Suprapubic skin (tissue), 3 donors: ENCODE measurements at regions not wholly inside any gene's neighbourhood (a gene's known extent, or its start where the extent isn't known, plus 50 kb on each side); places are given as distances from the start of the nearest gene placed in this dataset.

Experiments used
- POLR2A ChIP-seq, 2 donors: fragments of 450-650 bp; IDR thresholded peaks; one replicate each; pipeline ENCODE4 v1.6.1; 2017; ENCODE audit warnings: antibody characterized with exemption in 2 of 2, mild to moderate bottlenecking in 2 of 2, moderate library complexity in 2 of 2
- TF ChIP-seq, protein P1 (sequence below), 2 donors: fragments of 200-600 bp in 1 of 2; fragments of 450-650 bp in 1 of 2; sonication (generic) in 1 of 2; IDR thresholded peaks; one replicate each; pipeline ENCODE4 v1.5.1; 2016 to 2019; ENCODE audit warnings: antibody characterized with exemption in 2 of 2, mild to moderate bottlenecking in 1 of 2, moderate library complexity in 1 of 2

DNA sequence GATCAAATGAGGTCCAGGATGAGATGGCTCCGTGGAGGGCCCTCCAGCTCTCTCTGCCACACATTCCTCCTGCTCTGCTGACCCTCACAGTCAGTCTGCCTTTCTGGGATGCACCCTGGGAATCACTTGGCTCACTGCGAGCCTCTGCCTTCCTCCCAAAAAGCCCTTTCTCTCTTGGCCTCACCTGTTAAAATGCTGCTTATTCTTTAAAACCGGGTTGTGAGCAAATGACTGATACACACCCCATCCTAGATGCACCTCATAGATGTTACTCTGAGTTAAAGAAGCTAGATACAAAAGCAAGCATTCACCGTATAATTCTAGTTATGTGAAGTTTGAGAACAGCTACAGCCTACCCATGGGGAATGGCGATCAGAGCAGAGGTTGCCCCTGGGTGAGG, 167.7 kb upstream of the MYCN start:
- TF ChIP-seq, protein P1, sequence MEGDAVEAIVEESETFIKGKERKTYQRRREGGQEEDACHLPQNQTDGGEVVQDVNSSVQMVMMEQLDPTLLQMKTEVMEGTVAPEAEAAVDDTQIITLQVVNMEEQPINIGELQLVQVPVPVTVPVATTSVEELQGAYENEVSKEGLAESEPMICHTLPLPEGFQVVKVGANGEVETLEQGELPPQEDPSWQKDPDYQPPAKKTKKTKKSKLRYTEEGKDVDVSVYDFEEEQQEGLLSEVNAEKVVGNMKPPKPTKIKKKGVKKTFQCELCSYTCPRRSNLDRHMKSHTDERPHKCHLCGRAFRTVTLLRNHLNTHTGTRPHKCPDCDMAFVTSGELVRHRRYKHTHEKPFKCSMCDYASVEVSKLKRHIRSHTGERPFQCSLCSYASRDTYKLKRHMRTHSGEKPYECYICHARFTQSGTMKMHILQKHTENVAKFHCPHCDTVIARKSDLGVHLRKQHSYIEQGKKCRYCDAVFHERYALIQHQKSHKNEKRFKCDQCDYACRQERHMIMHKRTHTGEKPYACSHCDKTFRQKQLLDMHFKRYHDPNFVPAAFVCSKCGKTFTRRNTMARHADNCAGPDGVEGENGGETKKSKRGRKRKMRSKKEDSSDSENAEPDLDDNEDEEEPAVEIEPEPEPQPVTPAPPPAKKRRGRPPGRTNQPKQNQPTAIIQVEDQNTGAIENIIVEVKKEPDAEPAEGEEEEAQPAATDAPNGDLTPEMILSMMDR (IDR thresholded peaks at IDR 0.05), result no peak
- no peak for TF ChIP-seq POLR2A (IDR thresholded peaks at IDR 0.05)
